ENCODE measurements at regions not wholly inside any gene's neighbourhood (a gene's known extent, or its start where the extent isn't known, plus 50 kb on each side); places are given as distances from the start of the nearest gene placed in this dataset.

DNA sequence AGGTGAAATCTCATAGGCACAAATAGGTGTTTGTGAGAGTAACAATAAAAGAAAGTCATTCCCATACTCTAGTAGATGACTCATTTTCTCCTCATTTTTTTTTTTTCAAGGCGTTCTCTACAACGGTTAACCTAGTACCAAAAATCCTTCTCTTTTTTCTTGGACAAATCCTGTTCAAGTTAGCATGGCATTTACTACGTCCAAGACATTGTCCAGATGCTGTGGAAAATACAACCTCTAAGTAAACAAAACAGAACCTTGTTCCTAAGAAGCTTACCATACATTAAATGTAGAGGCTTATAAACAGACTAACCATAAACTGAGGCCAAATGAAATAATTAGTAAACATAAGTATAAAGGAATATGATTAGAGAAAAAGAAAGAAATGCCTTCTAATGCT lies 76.2 kb upstream of the RGS4 start:
- TF ChIP-seq POLR2A (IDR thresholded peaks at IDR 0.05) (no peak), POLR2AphosphoS5 (IDR thresholded peaks at IDR 0.05) (no peak), EP300 (IDR thresholded peaks at IDR 0.05) (no peak)
- TF ChIP-seq, protein P1, sequence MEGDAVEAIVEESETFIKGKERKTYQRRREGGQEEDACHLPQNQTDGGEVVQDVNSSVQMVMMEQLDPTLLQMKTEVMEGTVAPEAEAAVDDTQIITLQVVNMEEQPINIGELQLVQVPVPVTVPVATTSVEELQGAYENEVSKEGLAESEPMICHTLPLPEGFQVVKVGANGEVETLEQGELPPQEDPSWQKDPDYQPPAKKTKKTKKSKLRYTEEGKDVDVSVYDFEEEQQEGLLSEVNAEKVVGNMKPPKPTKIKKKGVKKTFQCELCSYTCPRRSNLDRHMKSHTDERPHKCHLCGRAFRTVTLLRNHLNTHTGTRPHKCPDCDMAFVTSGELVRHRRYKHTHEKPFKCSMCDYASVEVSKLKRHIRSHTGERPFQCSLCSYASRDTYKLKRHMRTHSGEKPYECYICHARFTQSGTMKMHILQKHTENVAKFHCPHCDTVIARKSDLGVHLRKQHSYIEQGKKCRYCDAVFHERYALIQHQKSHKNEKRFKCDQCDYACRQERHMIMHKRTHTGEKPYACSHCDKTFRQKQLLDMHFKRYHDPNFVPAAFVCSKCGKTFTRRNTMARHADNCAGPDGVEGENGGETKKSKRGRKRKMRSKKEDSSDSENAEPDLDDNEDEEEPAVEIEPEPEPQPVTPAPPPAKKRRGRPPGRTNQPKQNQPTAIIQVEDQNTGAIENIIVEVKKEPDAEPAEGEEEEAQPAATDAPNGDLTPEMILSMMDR (IDR thresholded peaks at IDR 0.05) = no peak
